OCI-LY7 (cell line): ENCODE measurements at regions not wholly inside any gene's neighbourhood (a gene's known extent, or its start where the extent isn't known, plus 50 kb on each side); places are given as distances from the start of the nearest gene placed in this dataset.
"Not testable (repeated sequence)": the region's sequence is repeated elsewhere in the genome, so short reads cannot be mapped to it uniquely, and the experiment has no call there.

Experiments used
- EZH2phosphoT487 ChIP-seq: fragments of 200-600 bp; sonication (generic); IDR thresholded peaks from 2 replicates; pipeline ENCODE4 v1.6.1; 2018; ENCODE audit warnings: low read depth, borderline replicate concordance, mild to moderate bottlenecking, mixed run types, antibody characterized with exemption, low read length, moderate library complexity, mixed read lengths
- TF ChIP-seq, protein P1 (sequence below): fragments of 200-600 bp; sonication (generic); conservative IDR thresholded peaks from 2 replicates; pipeline ENCODE4 v1.5.1; 2014; ENCODE audit warnings: mild to moderate bottlenecking, antibody characterized with exemption, low read length, moderate library complexity, mixed read lengths

DNA sequence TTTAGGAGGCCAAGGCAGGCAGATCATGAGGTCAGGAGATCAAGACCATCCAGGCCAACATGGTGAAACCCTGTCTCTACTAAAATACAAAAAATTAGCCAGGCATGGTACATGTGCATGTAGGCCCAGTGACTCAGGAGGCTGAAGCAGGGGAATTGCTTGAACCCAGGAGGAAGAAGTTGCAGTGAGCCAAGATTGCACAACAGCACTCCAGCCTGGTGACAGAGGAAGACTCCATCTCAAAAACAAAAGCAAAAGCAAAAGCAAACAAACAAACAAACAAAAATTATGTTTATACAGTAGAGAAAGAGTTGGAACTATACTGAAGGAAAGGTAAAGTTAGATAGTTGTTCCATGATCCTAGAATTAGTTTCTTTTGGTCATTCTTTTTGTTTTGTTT lies 564.9 kb upstream of the GRID2 start:
- TF ChIP-seq, protein P1, sequence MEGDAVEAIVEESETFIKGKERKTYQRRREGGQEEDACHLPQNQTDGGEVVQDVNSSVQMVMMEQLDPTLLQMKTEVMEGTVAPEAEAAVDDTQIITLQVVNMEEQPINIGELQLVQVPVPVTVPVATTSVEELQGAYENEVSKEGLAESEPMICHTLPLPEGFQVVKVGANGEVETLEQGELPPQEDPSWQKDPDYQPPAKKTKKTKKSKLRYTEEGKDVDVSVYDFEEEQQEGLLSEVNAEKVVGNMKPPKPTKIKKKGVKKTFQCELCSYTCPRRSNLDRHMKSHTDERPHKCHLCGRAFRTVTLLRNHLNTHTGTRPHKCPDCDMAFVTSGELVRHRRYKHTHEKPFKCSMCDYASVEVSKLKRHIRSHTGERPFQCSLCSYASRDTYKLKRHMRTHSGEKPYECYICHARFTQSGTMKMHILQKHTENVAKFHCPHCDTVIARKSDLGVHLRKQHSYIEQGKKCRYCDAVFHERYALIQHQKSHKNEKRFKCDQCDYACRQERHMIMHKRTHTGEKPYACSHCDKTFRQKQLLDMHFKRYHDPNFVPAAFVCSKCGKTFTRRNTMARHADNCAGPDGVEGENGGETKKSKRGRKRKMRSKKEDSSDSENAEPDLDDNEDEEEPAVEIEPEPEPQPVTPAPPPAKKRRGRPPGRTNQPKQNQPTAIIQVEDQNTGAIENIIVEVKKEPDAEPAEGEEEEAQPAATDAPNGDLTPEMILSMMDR = not testable (repeated sequence)
- TF ChIP-seq EZH2phosphoT487 = not testable (repeated sequence)
